Osteoblast (primary cell): ENCODE measurements at regions not wholly inside any gene's neighbourhood (a gene's known extent, or its start where the extent isn't known, plus 50 kb on each side); places are given as distances from the start of the nearest gene placed in this dataset.
A peak's percentile ranks its signal among the peaks of the same experiment; 100 is the strongest.

Experiments
- DNase-seq: peaks from one replicate; pipeline ENCODE4 v3.0.0; 2011; ENCODE audit warnings: low spot score, mixed read lengths; ENCODE audit not compliant: insufficient read length; ENCODE audit errors: missing footprints
- H2AFZ ChIP-seq: 2 replicates; pipeline ENCODE4 v1.6.0; 2011; ENCODE audit warnings: mild to moderate bottlenecking, low read length
- H3K27ac ChIP-seq: 2 replicates; pipeline ENCODE4 v1.5.1; 2011; ENCODE audit warnings: mild to moderate bottlenecking, low read depth, low read length, moderate library complexity
- H3K27me3 ChIP-seq: 2 replicates; pipeline ENCODE4 v1.6.0; 2012; ENCODE audit warnings: mild to moderate bottlenecking, control low read depth, inconsistent platforms, low read length, moderate library complexity; ENCODE audit not compliant: insufficient read depth
- H3K36me3 ChIP-seq: 2 replicates; pipeline ENCODE4 v1.5.1; 2011; ENCODE audit warnings: mild to moderate bottlenecking, low read length, control low read depth, moderate library complexity; ENCODE audit not compliant: insufficient read depth
- H3K4me1 ChIP-seq: 2 replicates; pipeline ENCODE4 v1.5.1; 2011; ENCODE audit warnings: mild to moderate bottlenecking, low read length, control low read depth, moderate library complexity; ENCODE audit not compliant: insufficient read depth
- H3K4me2 ChIP-seq: 2 replicates; pipeline ENCODE4 v1.6.0; 2011; ENCODE audit warnings: mild to moderate bottlenecking, low read length; ENCODE audit not compliant: insufficient read depth
- H3K4me3 ChIP-seq: fragments of 200-600 bp; sonication (generic); 3 replicates; pipeline ENCODE4 v1.5.1; 2012; ENCODE audit warnings: mild to moderate bottlenecking, low read length, inconsistent platforms; ENCODE audit not compliant: insufficient read depth
- H3K79me2 ChIP-seq: 2 replicates; pipeline ENCODE4 v1.6.0; 2012; ENCODE audit warnings: mild to moderate bottlenecking, low read length, control low read depth, inconsistent platforms; ENCODE audit not compliant: insufficient read depth
- H3K9me3 ChIP-seq: 2 replicates; pipeline ENCODE4 v1.5.1; 2011; ENCODE audit warnings: low read depth, low read length, control low read depth
- H4K20me1 ChIP-seq: 2 replicates; pipeline ENCODE4 v1.6.0; 2012; ENCODE audit warnings: mild to moderate bottlenecking, low read length, control low read depth; ENCODE audit not compliant: insufficient read depth
- CTCF ChIP-seq: IDR thresholded peaks from 2 replicates; pipeline ENCODE4 v1.5.1; 2011; ENCODE audit warnings: mild to moderate bottlenecking, low read depth, low read length, moderate library complexity; ENCODE audit errors: extremely low read depth

- H3K4me2 ChIP-seq, result no peak overlapping the region
- no peaks in the 10 kb centered on the region for H3K36me3 ChIP-seq
- no peak overlapping the region for H3K4me3 ChIP-seq
- H3K27me3 ChIP-seq, result no peaks in the 10 kb centered on the region
- H3K9me3 ChIP-seq, result no peaks in the 10 kb centered on the region
- H3K27ac ChIP-seq, result no peak overlapping the region
- H4K20me1 ChIP-seq, result no peaks in the 10 kb centered on the region
- no peak for DNase-seq
- no peak overlapping the region for H2AFZ ChIP-seq
- H3K4me1 ChIP-seq, result peaks cover 4% of the 10 kb centered on the region
- no peak for TF ChIP-seq CTCF
- H3K79me2 ChIP-seq, result no peaks in the 10 kb centered on the region
Measured at GRCh38 chrX:7389576-7389975, 241.6 kb upstream of the PUDP start.

GRCh38 chrX:7385131-7385530 lies 237.2 kb upstream of the PUDP start:
- peaks cover 4% of the 10 kb centered on the region for H3K4me1 ChIP-seq
- no peaks in the 10 kb centered on the region for H3K9me3 ChIP-seq
- no peaks in the 10 kb centered on the region for H3K27me3 ChIP-seq
- no peaks in the 10 kb centered on the region for H4K20me1 ChIP-seq
- no peak for TF ChIP-seq CTCF
- H3K36me3 ChIP-seq, result no peaks in the 10 kb centered on the region
- no peak overlapping the region for H3K27ac ChIP-seq
- no peak overlapping the region for H3K4me2 ChIP-seq
- DNase-seq, result peak; percentile 41
- H3K4me3 ChIP-seq, result no peak overlapping the region
- no peak overlapping the region for H2AFZ ChIP-seq
- H3K79me2 ChIP-seq, result no peaks in the 10 kb centered on the region

GRCh38 chrX:7378406-7378805 lies 230.5 kb upstream of the PUDP start:
- Histone ChIP-seq H3K4me3 (no peak overlapping the region), H3K4me1 (peaks cover 5% of the 10 kb centered on the region), H3K4me2 (no peak overlapping the region), H2AFZ (no peak overlapping the region), H3K36me3 (no peaks in the 10 kb centered on the region), H3K9me3 (peaks cover 2% of the 10 kb centered on the region), H3K27me3 (no peaks in the 10 kb centered on the region), H4K20me1 (no peaks in the 10 kb centered on the region), H3K79me2 (no peaks in the 10 kb centered on the region), H3K27ac (no peak overlapping the region)
- TF ChIP-seq CTCF, result no peak
- no peak for DNase-seq

GRCh38 chrX:7372825-7373525 lies 225.0 kb upstream of the PUDP start:
- Histone ChIP-seq H3K9me3 (peaks cover 2% of the 10 kb centered on the region), H2AFZ (peak overlapping the region; percentile 40), H3K4me3 (no peak overlapping the region), H3K4me2 (peak overlapping the region; percentile 25), H3K27me3 (no peaks in the 10 kb centered on the region), H3K27ac (peak overlapping the region; percentile 58), H3K79me2 (no peaks in the 10 kb centered on the region), H3K36me3 (no peaks in the 10 kb centered on the region), H3K4me1 (peaks cover 9% of the 10 kb centered on the region), H4K20me1 (no peaks in the 10 kb centered on the region)
- no peak for TF ChIP-seq CTCF
- DNase-seq, result peak; percentile 50
